ENCODE measurements at regions not wholly inside any gene's neighbourhood (a gene's known extent, or its start where the extent isn't known, plus 50 kb on each side); places are given as distances from the start of the nearest gene placed in this dataset.

DNA sequence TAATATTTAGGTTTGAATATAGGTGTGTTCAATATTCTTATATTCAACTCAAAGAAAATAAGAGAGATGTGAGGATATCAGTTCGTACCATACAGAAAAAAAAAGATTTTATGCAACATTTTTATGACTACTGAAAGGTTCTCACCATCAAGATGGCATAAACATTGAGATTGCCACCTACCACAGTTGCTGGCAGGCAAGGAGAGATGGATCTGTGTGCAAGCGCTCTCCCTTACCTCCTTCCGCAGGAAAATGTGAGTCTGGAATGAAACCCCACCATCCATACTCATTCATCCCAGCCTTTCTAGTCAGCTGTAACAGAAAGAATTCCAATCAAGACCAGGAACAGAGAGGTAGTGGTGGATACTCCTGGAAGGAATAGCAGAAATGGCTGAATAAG is 376.9 kb downstream of the PPP3CA start:
- no peak for TF ChIP-seq TAF1 (IDR thresholded peaks at IDR 0.05; ENCODE audit: borderline replicate concordance, low read depth, low read length)
- TF ChIP-seq POLR2AphosphoS5 (IDR thresholded peaks at IDR 0.05; ENCODE audit: low read depth, low read length) = no peak
- TF ChIP-seq POLR2A (IDR thresholded peaks at IDR 0.05; ENCODE audit: low read depth, low read length) = no peak
- FAIRE-seq (no peak), DNase-seq (ENCODE audit: insufficient read length) (no peak)

DNA sequence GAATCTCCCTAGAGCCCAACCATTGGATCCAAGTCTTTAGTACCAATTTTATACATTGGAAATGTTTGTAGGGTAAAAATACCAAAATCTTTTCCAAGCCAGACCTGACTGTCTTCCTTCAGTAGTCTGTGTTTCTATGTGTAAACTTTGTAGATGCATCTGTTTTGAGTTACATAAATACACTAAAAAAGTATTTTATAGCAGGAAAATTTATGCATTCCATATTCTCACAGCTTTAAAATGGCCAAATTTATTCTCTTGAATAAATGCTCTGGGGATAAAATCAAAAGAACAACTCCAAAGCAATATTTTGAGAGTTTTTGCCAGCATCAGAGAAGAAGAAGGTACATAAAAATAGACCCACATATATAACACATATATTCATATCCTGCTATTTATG is 377.4 kb downstream of the PPP3CA start:
- DNase-seq (ENCODE audit: insufficient read length) (no peak), FAIRE-seq (no peak)
- TF ChIP-seq POLR2A (IDR thresholded peaks at IDR 0.05; ENCODE audit: low read depth, low read length) = no peak
- no peak for TF ChIP-seq POLR2AphosphoS5 (IDR thresholded peaks at IDR 0.05; ENCODE audit: low read depth, low read length)
- no peak for TF ChIP-seq TAF1 (IDR thresholded peaks at IDR 0.05; ENCODE audit: borderline replicate concordance, low read depth, low read length)

DNA sequence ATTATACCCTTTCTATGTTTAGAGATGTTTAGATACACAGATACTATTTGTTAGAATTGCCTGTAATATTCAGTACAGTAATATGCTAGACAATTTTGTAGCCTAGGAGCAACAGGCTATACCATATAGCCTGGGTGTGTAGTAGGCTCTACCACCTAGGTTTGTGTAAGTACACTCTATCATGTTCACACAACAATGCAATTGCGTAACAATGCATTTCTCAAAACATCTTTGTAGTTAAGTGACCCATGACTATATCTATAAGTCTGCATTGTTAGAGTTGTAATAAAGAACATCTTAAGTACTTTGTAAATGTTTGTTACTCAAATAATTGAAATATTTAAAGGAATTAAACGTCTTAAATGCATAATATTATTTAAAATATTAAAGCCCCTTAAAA is 379.3 kb downstream of the PPP3CA start:
- TF ChIP-seq POLR2A (IDR thresholded peaks at IDR 0.05; ENCODE audit: low read depth, low read length) (no peak), POLR2AphosphoS5 (IDR thresholded peaks at IDR 0.05; ENCODE audit: low read depth, low read length) (no peak), TAF1 (IDR thresholded peaks at IDR 0.05; ENCODE audit: borderline replicate concordance, low read depth, low read length) (no peak)
- FAIRE-seq (no peak), DNase-seq (ENCODE audit: insufficient read length) (no peak)

DNA sequence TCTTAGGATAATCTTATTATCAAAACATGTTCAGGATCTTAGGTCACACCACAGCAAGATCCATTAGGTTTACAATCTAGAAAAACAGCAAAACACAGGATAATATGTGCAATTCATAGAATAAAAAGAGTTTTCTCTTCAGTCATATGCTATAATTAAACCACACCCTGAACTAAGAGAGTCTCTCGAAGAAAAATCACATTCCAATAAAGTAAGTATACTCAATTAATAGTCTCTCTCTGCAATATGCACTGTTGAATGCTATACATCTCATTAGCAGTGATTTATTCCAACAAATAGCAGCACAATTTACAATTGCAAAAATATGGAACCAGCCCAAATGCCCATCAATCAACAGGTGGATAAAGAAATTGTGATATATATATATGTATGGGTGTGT is 383.7 kb downstream of the PPP3CA start:
- TF ChIP-seq POLR2A (IDR thresholded peaks at IDR 0.05; ENCODE audit: low read depth, low read length) (no peak), TAF1 (IDR thresholded peaks at IDR 0.05; ENCODE audit: borderline replicate concordance, low read depth, low read length) (no peak), POLR2AphosphoS5 (IDR thresholded peaks at IDR 0.05; ENCODE audit: low read depth, low read length) (no peak)
- FAIRE-seq = no peak
- DNase-seq (ENCODE audit: insufficient read length) = no peak

DNA sequence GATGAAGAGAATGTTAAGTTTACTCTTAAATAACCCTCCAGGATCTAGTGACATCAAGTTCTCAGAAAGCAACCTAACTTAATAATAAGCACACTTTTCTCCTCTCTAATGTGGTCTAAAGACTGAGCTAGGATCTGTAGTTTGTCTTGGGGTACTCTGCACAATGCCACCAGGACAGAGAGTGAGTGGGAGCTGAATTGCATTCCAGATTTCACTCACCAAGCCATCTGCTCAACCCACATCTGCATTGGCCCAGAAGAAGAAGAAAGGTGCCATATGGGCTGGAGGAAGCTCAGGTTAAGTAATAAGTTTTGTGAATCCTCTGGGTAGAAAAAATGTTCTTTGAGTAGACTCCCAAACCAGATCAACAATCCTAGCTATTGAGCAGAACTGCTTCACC is 384.6 kb downstream of the PPP3CA start:
- no peak for DNase-seq (ENCODE audit: insufficient read length)
- FAIRE-seq = no peak
- no peak for TF ChIP-seq POLR2AphosphoS5 (IDR thresholded peaks at IDR 0.05; ENCODE audit: low read depth, low read length)
- no peak for TF ChIP-seq POLR2A (IDR thresholded peaks at IDR 0.05; ENCODE audit: low read depth, low read length)
- TF ChIP-seq TAF1 (IDR thresholded peaks at IDR 0.05; ENCODE audit: borderline replicate concordance, low read depth, low read length) = no peak

DNA sequence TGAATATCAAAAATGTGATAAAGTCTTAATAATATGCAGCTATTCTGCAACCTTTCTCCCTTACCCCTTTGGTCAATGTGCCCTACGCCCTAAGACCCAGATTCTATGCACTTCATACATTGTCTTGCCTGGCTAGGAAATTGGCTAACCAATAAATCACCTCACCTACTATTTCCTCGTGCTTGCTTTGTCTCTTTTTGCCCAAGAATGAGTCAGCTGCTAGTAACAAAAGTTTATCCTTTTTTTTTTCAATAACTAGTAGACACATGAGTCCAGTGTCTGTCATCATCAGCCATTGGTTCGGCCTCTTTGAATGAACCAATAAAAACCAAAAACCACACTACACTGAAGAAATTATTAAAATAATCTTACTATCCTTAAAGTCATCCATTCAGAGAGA is 387.1 kb downstream of the PPP3CA start:
- DNase-seq (ENCODE audit: insufficient read length) = no peak
- FAIRE-seq = no peak
- TF ChIP-seq POLR2AphosphoS5 (IDR thresholded peaks at IDR 0.05; ENCODE audit: low read depth, low read length) (no peak), POLR2A (IDR thresholded peaks at IDR 0.05; ENCODE audit: low read depth, low read length) (no peak), TAF1 (IDR thresholded peaks at IDR 0.05; ENCODE audit: borderline replicate concordance, low read depth, low read length) (no peak)

DNA sequence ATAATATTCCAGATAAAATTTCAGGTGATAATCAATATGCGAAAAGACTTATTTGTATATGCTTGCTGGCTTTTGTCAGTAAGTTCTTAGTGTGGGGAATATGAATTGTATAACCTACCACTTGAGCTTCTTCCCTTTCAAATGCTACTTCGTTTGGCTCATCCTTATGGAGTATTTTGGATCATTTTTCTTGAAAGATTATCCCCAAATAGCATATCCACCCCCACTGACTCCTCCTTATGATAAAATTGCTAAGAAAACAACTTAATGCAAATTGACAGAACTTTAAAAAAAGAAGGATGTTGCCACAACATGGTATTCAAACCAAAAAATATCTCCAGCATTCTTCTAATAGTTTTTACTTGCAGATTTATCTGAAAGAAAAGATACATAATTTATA is 393.3 kb downstream of the PPP3CA start:
- TF ChIP-seq POLR2AphosphoS5 (IDR thresholded peaks at IDR 0.05; ENCODE audit: low read depth, low read length) (no peak), TAF1 (IDR thresholded peaks at IDR 0.05; ENCODE audit: borderline replicate concordance, low read depth, low read length) (no peak), POLR2A (IDR thresholded peaks at IDR 0.05; ENCODE audit: low read depth, low read length) (no peak)
- DNase-seq (ENCODE audit: insufficient read length) (no peak), FAIRE-seq (no peak)

DNA sequence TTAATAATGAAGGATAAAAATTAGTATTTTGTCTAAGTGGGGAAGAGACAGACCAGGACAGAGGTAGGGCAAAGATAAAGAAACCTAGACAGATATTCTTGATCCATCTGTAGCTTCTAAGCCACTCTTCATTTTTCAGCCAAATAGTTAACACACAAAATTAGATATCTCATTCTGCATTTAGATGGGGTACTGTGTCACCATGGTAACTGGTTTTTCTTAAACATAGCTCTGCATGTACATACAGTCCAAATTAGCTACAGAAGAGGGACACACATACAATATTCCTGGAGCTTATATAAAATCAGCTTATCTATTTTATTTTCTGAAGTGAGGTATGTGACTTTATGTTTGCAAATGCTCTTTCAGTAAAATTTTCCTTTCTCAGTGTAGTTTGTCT is 393.7 kb downstream of the PPP3CA start:
- FAIRE-seq (no peak), DNase-seq (ENCODE audit: insufficient read length) (no peak)
- TF ChIP-seq POLR2AphosphoS5 (IDR thresholded peaks at IDR 0.05; ENCODE audit: low read depth, low read length) = no peak
- TF ChIP-seq POLR2A (IDR thresholded peaks at IDR 0.05; ENCODE audit: low read depth, low read length) = no peak
- TF ChIP-seq TAF1 (IDR thresholded peaks at IDR 0.05; ENCODE audit: borderline replicate concordance, low read depth, low read length) = no peak

DNA sequence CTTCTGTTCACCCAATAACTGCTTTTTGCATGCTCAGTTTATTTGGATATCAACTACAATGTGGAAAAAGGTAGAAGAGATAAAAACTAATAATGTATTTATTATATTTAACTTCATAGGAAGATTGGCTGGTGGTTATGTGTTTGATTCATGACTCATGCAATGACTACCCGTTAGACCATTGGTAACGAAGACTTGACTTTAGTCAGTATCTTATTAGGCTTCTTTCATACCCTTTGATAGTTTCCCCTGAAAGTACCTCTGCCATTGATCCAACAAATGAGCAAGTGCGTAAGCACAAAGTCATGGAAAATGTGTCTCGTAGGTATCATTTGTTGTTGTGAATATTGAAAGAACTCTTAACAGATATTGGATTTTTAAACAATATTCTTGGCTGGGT is 394.7 kb downstream of the PPP3CA start:
- FAIRE-seq = no peak
- TF ChIP-seq TAF1 (IDR thresholded peaks at IDR 0.05; ENCODE audit: borderline replicate concordance, low read depth, low read length) (no peak), POLR2A (IDR thresholded peaks at IDR 0.05; ENCODE audit: low read depth, low read length) (no peak), POLR2AphosphoS5 (IDR thresholded peaks at IDR 0.05; ENCODE audit: low read depth, low read length) (no peak)

DNA sequence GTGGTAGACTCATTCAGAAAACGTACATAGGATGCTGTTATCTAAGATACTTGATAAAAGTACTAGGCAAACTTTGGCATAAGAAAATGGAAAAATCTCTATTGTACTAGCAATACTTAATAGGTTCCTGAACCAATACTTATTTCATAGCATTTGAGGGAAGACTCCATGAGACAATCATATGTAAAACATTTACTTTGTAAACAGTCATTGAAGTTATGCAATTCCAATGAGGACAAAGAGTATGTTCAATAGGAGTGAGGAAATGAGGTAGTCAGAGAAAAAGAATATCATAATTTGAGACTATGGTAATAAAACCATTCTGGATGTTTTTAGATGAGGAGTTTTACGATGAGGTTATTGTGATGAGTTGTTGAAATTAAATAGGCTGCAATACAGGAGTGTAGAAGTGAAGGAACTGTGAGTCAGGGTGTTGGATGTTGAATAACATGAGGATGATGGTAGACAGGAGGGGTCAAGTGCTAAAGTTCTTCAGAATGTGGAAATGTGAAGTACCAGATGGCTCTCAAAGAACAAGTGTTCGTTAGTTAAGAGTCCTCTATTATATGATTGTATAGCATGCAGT is 397.9 kb downstream of the PPP3CA start:
- TF ChIP-seq POLR2AphosphoS5 (IDR thresholded peaks at IDR 0.05; ENCODE audit: low read depth, low read length) (no peak), TAF1 (IDR thresholded peaks at IDR 0.05; ENCODE audit: borderline replicate concordance, low read depth, low read length) (no peak), POLR2A (IDR thresholded peaks at IDR 0.05; ENCODE audit: low read depth, low read length) (no peak)
- FAIRE-seq (no peak), DNase-seq (ENCODE audit: insufficient read length) (no peak)

More for the DNA sequence above, 394.7 kb downstream of the PPP3CA start:
- DNase-seq (ENCODE audit: insufficient read length) = no peak

DNA sequence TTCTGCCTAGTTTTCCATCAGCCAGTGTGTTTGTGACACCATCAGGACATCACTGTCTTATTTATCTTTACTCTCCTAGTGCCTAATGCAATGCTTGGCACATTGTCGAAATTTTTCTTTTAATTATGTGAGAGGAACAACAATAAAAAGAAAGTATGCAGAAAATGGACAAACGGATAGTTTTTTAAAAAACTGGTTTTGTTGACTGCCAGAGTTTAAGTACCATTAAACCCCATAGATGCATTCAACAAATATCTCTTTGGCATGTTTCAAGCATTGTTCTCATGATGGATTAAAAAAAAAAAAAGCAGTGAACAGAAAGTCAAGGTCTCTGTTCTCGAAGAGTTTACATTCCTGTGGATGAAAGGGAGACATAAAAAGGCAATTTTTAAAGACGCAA is 398.4 kb downstream of the PPP3CA start:
- no peak for FAIRE-seq
- DNase-seq (ENCODE audit: insufficient read length) = no peak
- TF ChIP-seq POLR2AphosphoS5 (IDR thresholded peaks at IDR 0.05; ENCODE audit: low read depth, low read length) (no peak), TAF1 (IDR thresholded peaks at IDR 0.05; ENCODE audit: borderline replicate concordance, low read depth, low read length) (no peak), POLR2A (IDR thresholded peaks at IDR 0.05; ENCODE audit: low read depth, low read length) (no peak)

DNA sequence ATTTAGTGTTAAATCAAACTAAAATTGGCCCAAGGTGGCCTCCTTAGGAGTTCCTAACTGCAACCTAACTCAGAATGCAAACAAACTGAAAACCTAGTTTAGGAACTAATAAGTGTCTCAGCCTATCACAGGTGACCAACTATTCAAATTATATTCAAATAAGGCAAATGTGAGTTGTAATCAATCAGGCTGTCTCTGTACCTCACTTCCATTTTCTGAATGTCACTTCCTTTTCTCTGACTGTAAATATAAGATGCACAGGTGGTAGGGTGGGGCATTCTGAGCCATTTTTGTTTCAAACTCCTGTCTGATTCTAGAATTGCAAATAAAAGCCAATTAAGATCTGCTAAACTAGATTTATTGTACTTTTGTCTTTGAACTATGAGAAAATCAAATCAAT is 401.5 kb downstream of the PPP3CA start:
- TF ChIP-seq POLR2AphosphoS5 (IDR thresholded peaks at IDR 0.05; ENCODE audit: low read depth, low read length) (no peak), POLR2A (IDR thresholded peaks at IDR 0.05; ENCODE audit: low read depth, low read length) (no peak)
- no peak for DNase-seq (ENCODE audit: insufficient read length)
- FAIRE-seq = no peak

DNA sequence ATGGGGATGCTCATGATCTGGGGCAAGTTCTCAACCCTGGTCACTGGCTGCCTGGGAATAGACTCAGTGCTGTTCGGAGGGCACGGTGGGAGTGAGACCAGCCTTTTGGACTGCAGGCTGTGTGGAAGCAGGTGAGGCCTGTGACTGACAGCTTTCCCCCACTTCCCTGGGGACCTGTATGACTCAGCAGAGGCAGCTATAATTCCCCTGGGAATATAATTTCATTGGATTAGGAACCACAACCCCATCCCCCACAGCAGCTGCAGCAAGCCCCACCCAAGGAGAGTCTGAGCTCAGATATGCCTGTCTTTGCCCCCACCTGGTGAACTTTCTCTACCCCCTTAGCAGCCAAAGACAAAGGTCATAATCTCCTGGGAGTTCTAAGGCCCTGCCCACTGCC is 408.6 kb downstream of the PPP3CA start:
- no peak for DNase-seq (ENCODE audit: insufficient read length)
- FAIRE-seq = no peak
- TF ChIP-seq POLR2AphosphoS5 (IDR thresholded peaks at IDR 0.05; ENCODE audit: low read depth, low read length) = no peak
- TF ChIP-seq POLR2A (IDR thresholded peaks at IDR 0.05; ENCODE audit: low read depth, low read length) = no peak
- no peak for TF ChIP-seq TAF1 (IDR thresholded peaks at IDR 0.05; ENCODE audit: borderline replicate concordance, low read depth, low read length)

Measured in GM12892 (cell line).